Choroid plexus epithelial cell (primary cell): ENCODE measurements at regions not wholly inside any gene's neighbourhood (a gene's known extent, or its start where the extent isn't known, plus 50 kb on each side); places are given as distances from the start of the nearest gene placed in this dataset.
"Not testable (repeated sequence)": the region's sequence is repeated elsewhere in the genome, so short reads cannot be mapped to it uniquely, and the experiment has no call there.

Experiments used
- DNase-seq: peaks from one replicate; pipeline ENCODE4 v3.0.0-alpha.2; 2010; ENCODE audit warnings: low read depth
- H3K4me3 ChIP-seq: 2 replicates; pipeline ENCODE4 v1.5.1; 2011; ENCODE audit warnings: low read depth, mild to moderate bottlenecking, control low read depth, low read length, moderate library complexity

DNA sequence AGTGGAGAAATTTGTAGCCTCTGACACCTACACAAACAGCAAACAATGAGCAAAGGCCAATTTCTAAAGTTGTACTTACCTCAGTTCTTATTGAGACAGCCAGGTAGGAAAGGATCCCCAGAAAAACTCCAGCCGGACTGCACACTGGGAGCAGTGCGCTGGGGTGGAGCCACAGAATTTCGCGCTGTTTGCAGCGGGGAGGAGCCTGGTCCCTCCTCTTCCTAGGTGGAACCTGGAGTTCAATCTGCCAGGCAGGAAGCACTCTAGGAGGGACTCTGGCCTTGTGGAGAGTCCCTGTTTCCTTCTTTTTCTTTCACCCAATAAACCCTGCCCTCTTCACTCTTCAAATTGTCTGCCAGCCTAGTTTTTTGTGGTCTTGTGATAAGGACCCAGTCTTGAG is 259.9 kb downstream of the ZFY start:
- not testable (repeated sequence) for H3K4me3 ChIP-seq, DNase-seq

DNA sequence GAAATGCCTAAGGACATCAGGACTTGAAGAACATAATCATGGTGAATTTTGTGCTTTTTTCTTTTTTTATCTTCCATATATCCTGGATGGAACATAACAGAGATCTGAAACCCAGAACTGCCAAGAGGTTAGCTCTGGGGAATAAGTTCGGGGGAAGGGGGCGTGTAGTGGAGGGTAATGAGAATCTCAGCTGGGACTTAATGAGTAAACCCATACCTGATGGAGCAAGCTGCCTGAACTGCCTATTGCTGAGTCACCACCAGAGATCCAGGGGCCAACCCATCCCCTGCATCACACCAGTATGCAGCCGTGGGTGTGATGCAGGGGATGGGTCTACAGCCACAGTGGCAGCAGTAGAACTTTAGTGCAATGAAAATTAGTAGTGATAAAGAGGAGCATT is 267.1 kb downstream of the ZFY start:
- not testable (repeated sequence) for H3K4me3 ChIP-seq, DNase-seq

- not testable (repeated sequence) for H3K4me3 ChIP-seq, DNase-seq
Observed at GRCh38 chrY:3206733-3207132, 271.6 kb downstream of the ZFY start.

DNA sequence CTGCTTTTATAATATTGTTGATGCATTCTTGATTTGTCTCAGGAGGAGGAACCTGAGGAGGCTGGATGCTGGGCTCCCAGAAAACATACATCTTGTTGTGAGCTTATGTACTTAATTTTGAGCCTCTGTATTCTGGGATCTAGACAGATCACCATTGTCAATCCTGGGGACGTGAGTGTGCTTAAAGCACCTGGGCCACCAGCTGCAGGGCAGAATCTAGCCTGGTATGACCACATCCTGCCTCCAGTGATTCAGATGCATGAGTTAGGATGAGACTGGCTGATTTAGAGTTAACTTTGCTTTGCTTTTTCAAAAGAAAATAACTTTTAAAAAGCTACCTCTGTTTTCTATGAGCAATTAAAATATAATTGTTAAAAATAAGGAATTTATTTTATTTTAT is 278.0 kb downstream of the ZFY start:
- DNase-seq, H3K4me3 ChIP-seq: not testable (repeated sequence)

GRCh38 chrY:3218134-3218533 is 283.0 kb downstream of the ZFY start:
- H3K4me3 ChIP-seq, DNase-seq: not testable (repeated sequence)

DNA sequence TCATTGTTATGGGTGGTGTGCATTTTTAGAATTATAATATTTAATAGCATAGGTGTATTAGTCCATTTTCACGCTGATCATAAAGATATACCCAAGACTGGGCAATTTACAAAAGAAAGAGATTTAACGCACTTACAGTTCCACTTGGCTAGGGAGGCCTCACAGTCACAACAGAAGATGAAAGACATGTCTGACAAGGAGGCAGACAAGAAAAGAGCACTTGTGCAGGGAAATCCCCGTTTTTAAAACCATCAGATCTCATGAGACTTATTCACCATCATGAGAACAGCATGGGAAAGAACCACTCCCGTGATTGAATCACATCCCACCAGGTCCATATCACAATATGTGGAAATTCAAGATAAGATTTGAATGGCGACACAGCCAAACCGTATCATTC is 283.4 kb downstream of the ZFY start:
- H3K4me3 ChIP-seq, DNase-seq: not testable (repeated sequence)

- H3K4me3 ChIP-seq, DNase-seq: not testable (repeated sequence)
Observed at GRCh38 chrY:3262911-3263310, 316.0 kb upstream of the TGIF2LY start.

DNA sequence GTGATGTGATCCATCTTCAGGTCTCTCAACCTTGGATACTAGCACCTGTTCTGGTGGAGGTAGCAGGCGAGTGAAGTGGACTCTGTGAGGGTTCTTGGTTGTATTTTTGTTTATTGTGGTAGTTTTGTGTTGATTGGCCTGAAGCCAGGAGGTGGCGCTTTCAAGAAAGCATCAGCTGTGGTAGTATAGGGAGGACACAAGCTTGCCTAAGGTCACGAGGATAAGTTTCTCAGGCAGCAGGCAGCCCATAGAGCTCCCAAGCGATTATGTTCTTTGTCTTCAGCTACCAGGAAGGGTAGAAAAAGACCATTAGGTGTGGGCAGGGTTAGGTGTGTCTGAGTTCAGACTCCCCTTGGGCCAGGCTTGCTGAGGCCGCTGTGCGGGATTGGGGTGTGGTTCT is 290.8 kb upstream of the TGIF2LY start:
- not testable (repeated sequence) for DNase-seq, H3K4me3 ChIP-seq

DNA sequence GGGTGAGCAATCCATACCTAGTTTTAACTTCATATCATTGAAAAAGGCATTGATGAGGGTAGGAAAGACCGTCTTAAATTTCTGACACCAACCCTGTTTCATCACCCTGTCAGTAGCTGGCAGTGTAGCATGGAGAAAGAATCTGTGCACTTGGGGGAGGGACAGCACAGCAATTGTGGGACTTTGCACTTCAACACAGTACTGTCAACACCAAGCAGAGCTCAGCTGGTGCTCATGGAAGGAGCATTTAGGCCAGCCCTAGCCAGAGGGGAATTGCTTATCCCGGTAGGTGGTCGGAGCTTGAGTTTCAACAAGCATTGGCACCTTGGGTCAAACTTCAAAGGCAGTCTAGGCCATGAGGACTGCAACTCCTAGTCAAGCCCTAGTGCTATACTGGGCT is 281.6 kb upstream of the TGIF2LY start:
- H3K4me3 ChIP-seq, DNase-seq: not testable (repeated sequence)

DNA sequence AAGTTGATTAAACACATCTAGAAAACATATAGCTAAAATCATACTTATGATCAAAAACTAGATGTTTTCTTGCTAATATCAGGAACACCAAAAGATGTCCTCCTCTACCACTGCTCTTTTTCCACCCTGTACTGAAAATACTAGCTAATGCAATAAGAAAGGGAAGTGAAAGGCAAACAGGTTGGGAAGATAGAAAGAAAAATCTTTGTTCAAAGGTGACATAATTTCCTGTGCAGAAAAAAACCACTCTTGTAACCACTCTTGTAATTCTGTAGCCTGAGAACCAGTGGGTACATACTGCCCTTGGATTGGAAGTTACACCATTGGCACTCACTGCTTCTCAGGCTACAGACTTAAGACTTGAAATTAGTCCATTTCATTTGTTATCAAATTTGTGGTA is 258.9 kb upstream of the TGIF2LY start:
- not testable (repeated sequence) for DNase-seq

GRCh38 chrY:3367535-3367934 is 211.3 kb upstream of the TGIF2LY start:
- not testable (repeated sequence) for DNase-seq, H3K4me3 ChIP-seq

More for the DNA sequence above, 258.9 kb upstream of the TGIF2LY start:
- H3K4me3 ChIP-seq = not testable (repeated sequence)

GRCh38 chrY:3368459-3368858 is 210.4 kb upstream of the TGIF2LY start:
- DNase-seq, H3K4me3 ChIP-seq: not testable (repeated sequence)

DNA sequence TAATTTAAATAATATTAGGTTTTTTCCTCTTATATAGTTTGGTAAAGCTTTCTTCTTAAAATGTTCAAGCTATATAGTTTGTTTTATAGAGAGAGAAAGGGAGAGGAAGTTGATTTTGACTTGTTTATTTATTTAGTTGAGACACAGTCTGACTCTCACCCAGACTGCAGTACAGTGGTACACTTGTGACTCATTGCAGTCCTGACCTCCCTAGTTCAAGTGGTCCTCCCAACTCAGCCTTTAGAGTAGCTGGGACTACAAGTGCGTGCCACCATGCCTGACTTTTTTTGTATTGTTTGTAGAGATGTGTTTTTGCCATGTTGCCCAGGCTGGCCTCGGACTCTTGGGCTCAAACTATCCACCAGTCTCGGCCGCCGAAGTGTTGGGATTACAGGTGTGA is 187.4 kb upstream of the TGIF2LY start:
- DNase-seq, H3K4me3 ChIP-seq: not testable (repeated sequence)

GRCh38 chrY:3404241-3404640 is 174.6 kb upstream of the TGIF2LY start:
- DNase-seq, H3K4me3 ChIP-seq: not testable (repeated sequence)

DNA sequence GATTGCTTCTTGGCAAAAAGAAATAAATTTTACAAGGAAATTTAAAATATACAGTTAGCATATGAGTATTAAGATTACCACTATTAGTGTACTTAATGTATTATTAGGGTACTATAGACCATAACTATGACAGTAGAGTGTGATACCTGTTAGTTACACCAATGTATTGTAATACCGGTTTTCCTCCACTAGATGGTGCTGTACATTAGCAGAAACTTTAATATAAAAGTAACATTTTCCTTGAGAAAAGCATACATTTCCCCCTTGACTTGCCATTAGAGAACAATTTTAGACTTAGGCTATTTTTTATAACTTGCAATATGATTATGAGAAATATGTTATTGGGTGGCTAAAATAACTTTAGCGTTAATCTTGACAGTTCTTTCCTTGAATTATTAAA is 173.3 kb upstream of the TGIF2LY start:
- DNase-seq = peak; percentile 26
- H3K4me3 ChIP-seq = not testable (repeated sequence)

DNA sequence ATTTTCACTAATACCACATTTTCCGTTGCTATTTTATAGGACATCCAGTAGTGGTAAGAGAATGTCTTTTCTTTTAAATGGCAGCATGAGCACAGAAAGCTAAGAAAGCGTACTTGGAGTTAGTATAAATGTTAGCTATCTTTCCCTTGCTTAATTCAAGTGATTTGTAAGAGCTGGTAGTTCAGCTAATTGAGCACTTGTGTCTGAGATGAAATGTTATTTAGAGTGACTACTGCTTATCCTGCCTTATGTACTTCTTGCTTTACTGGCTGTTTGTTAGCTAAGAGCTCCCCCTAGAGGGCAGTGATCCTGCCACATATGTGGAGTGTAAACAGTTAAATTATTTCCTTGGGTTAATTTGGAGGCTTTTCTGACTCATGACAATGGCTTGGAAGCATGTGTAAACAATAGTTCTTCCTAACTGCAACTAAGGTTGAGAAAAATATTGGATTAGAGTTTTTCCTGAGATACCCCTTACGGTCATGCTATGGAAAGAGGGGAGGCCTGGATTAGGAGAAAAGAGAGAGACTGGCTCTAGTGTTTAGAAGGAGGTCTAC is 171.9 kb upstream of the TGIF2LY start:
- DNase-seq, H3K4me3 ChIP-seq: not testable (repeated sequence)

GRCh38 chrY:3410322-3410892 is 168.5 kb upstream of the TGIF2LY start:
- H3K4me3 ChIP-seq, DNase-seq: not testable (repeated sequence)
